Activated CD8-positive, alpha-beta T cell treated with anti-CD3 and anti-CD28 coated beads for 36 hours (primary cell): ENCODE measurements at regions not wholly inside any gene's neighbourhood (a gene's known extent, or its start where the extent isn't known, plus 50 kb on each side); places are given as distances from the start of the nearest gene placed in this dataset.

Source experiments
- ATAC-seq: fragments of 200-7000 bp; cut with Tn5 transposase; one replicate; pipeline ENCODE4 v1.10.0; 2021; ENCODE audit warnings: mild to moderate bottlenecking, moderate library complexity
- CTCF ChIA-PET: fragments of 350-600 bp; sonication (Branson Sonifier 250); formaldehyde crosslinking; loops from one replicate; lab custom pipeline; 2021; ENCODE audit warnings: antibody characterized with exemption; lab: Charles Lee
- POLR2A ChIA-PET: fragments of 350-600 bp; sonication (Branson Sonifier 250); formaldehyde crosslinking; loops from one replicate; lab custom pipeline; 2021; ENCODE audit warnings: antibody characterized with exemption; lab: Charles Lee
- DNase-seq: peaks from one replicate; pipeline ENCODE4 v3.0.0-alpha.2; 2020
- H3K27ac Mint-ChIP-seq: one replicate; pipeline ENCODE4 v1.8.0; 2021; ENCODE audit warnings: mild to moderate bottlenecking, mixed read lengths
- H3K27me3 Mint-ChIP-seq: one replicate; pipeline ENCODE4 v1.8.0; 2021; ENCODE audit warnings: mixed read lengths
- H3K36me3 Mint-ChIP-seq: one replicate; pipeline ENCODE4 v1.8.0; 2021; ENCODE audit warnings: low read depth, mixed read lengths
- H3K4me1 Mint-ChIP-seq: one replicate; pipeline ENCODE4 v1.8.0; 2021; ENCODE audit warnings: low read depth, mixed read lengths
- H3K4me3 Mint-ChIP-seq: one replicate; pipeline ENCODE4 v1.8.0; 2021; ENCODE audit warnings: mild to moderate bottlenecking, moderate library complexity, mixed read lengths
- H3K9me3 Mint-ChIP-seq: one replicate; pipeline ENCODE4 v1.8.0; 2021; ENCODE audit warnings: mixed read lengths
- CTCF ChIP-seq: fragments of 200-600 bp; IDR thresholded peaks from one replicate; pipeline ENCODE4 v1.8.0; 2022; ENCODE audit warnings: antibody characterized with exemption, mild to moderate bottlenecking
- intact Hi-C: fragments of 100-400 bp; cut with micrococcal nuclease; formaldehyde crosslinking; loops from one replicate; pipeline ENCODE4 v1.10.0; 2022

DNA sequence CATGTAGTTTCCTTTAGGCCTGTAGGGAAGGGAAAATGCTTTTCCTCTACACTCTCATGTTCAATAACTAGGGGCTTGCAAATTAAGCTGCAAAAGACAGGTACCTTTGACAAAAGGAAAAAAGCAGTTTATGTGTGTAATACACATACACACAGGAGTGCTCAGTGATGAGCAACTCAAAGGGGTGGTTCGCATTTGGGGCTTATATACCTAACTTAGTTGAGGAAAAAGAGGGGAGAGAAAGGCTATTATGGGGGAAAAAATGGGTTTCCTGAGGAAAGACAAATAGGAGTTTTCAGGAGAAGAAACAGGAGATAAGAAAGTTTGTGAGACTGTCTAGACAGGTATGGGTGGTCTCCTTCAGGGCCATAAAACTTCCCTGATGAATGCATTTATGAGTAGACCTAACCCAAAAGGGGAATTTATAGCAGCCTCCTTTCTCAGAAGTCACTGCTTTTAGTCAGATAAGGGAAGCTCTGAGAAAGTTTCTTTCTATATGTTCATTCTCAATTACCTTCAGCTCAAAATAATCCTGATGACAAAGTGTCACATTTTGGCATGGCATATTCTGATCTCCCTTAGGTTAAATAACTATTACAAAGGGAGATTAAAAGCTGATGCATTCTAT, 55.2 kb upstream of the EZH2 start:
- Mint-ChIP-seq H3K36me3 (peaks cover 15% of the 10 kb centered on the region), H3K27me3 (no peaks in the 10 kb centered on the region), H3K27ac (peak overlapping the region; percentile 100), H3K4me3 (peak overlapping the region; percentile 98), H3K9me3 (no peaks in the 10 kb centered on the region), H3K4me1 (peaks cover 19% of the 10 kb centered on the region)
- POLR2A ChIA-PET: interaction anchor here (0.7 to 6.5 kb wide), 11 partner anchors 8 to 208 kb away, joined by 3 to 107 read pairs (median 4); partner anchors contain the start of genes EZH2 and ZNF398
- no peak for TF ChIP-seq CTCF
- CTCF ChIA-PET: interaction anchor here (1.0 to 2.4 kb wide), 6 partner anchors 15 to 56 kb away, joined by 3 to 8 read pairs (median 6); partner anchors contain the start of gene EZH2
- intact Hi-C loops: no loop called here
- peak; percentile 49 for ATAC-seq
- DNase-seq: peak; percentile 20

GRCh38 chr7:148935451-148935850, 51.4 kb upstream of the EZH2 start:
- Mint-ChIP-seq H3K27ac (no peak overlapping the region), H3K4me1 (peaks cover 19% of the 10 kb centered on the region), H3K27me3 (no peaks in the 10 kb centered on the region), H3K36me3 (peaks cover 16% of the 10 kb centered on the region), H3K9me3 (no peaks in the 10 kb centered on the region), H3K4me3 (no peak overlapping the region)
- ChIA-PET CTCF (no interaction called here), POLR2A (no interaction called here)
- no peak for TF ChIP-seq CTCF
- ATAC-seq: no peak
- DNase-seq: no peak
- intact Hi-C loops: no loop called here
